Activated gamma-delta T cell treated with anti-CD3 and anti-CD28 coated beads, Interleukin-2, amount 50 U/mL, for 16 hours (primary cell): ENCODE measurements at regions not wholly inside any gene's neighbourhood (a gene's known extent, or its start where the extent isn't known, plus 50 kb on each side); places are given as distances from the start of the nearest gene placed in this dataset.
"Not testable (repeated sequence)": the region's sequence is repeated elsewhere in the genome, so short reads cannot be mapped to it uniquely, and the experiment has no call there.

Experiments used
- DNase-seq: peaks from one replicate; pipeline ENCODE4 v3.0.0-alpha.2; 2020; ENCODE audit warnings: low read depth

- no peak for DNase-seq
Observed at GRCh38 chr5:1955586-1955985, 72.9 kb upstream of the IRX4 start.

GRCh38 chr5:1953710-1954109 lies 71.0 kb upstream of the IRX4 start:
- DNase-seq, result not testable (repeated sequence)

- DNase-seq, result no peak
Observed at GRCh38 chr5:1952444-1953099, 69.8 kb upstream of the IRX4 start.

GRCh38 chr5:1952021-1952420 lies 69.3 kb upstream of the IRX4 start:
- no peak for DNase-seq

GRCh38 chr5:1951165-1951816 lies 68.6 kb upstream of the IRX4 start:
- no peak for DNase-seq

- no peak for DNase-seq
Observed at GRCh38 chr5:1950708-1951103, 68.0 kb upstream of the IRX4 start.

- no peak for DNase-seq
Observed at GRCh38 chr5:1950096-1950707, 67.5 kb upstream of the IRX4 start.

GRCh38 chr5:1949253-1949652 lies 66.5 kb upstream of the IRX4 start:
- no peak for DNase-seq

GRCh38 chr5:1948663-1949191 lies 66.0 kb upstream of the IRX4 start:
- DNase-seq, result no peak

- no peak for DNase-seq
Observed at GRCh38 chr5:1948111-1948510, 65.4 kb upstream of the IRX4 start.

- DNase-seq, result no peak
Observed at GRCh38 chr5:1946776-1947175, 64.1 kb upstream of the IRX4 start.

- no peak for DNase-seq
Observed at GRCh38 chr5:1946122-1946677, 63.5 kb upstream of the IRX4 start.

GRCh38 chr5:1945606-1946005 lies 62.9 kb upstream of the IRX4 start:
- DNase-seq, result no peak

GRCh38 chr5:1944408-1944807 lies 61.7 kb upstream of the IRX4 start:
- no peak for DNase-seq

- no peak for DNase-seq
Observed at GRCh38 chr5:1943481-1943880, 60.8 kb upstream of the IRX4 start.

- no peak for DNase-seq
Observed at GRCh38 chr5:1942630-1943029, 59.9 kb upstream of the IRX4 start.

- DNase-seq, result no peak
Observed at GRCh38 chr5:1942158-1942557, 59.4 kb upstream of the IRX4 start.

- no peak for DNase-seq
Observed at GRCh38 chr5:1939256-1939655, 56.5 kb upstream of the IRX4 start.

GRCh38 chr5:1938310-1939000 lies 55.7 kb upstream of the IRX4 start:
- DNase-seq, result no peak

- no peak for DNase-seq
Observed at GRCh38 chr5:1937590-1937989, 54.9 kb upstream of the IRX4 start.

- DNase-seq, result no peak
Observed at GRCh38 chr5:1936901-1937300, 54.2 kb upstream of the IRX4 start.

GRCh38 chr5:1936413-1936812 lies 53.7 kb upstream of the IRX4 start:
- no peak for DNase-seq
